Mesothelial cell of epicardium (in vitro differentiated cells): ENCODE measurements at regions not wholly inside any gene's neighbourhood (a gene's known extent, or its start where the extent isn't known, plus 50 kb on each side); places are given as distances from the start of the nearest gene placed in this dataset.

Experiments
- DNase-seq, 2 experiments: peaks; one replicate each; pipeline ENCODE4 v3.0.0; 2021; ENCODE audit warnings: low spot score in 2 of 2; ENCODE audit not compliant: unreplicated experiment in 2 of 2
- H3K27ac Mint-ChIP-seq: 2 replicates; pipeline ENCODE4 v1.8.0; 2021; ENCODE audit warnings: mixed read lengths
- H3K27me3 Mint-ChIP-seq: 2 replicates; pipeline ENCODE4 v1.8.0; 2021; ENCODE audit warnings: low read depth, mixed read lengths
- H3K36me3 Mint-ChIP-seq: 2 replicates; pipeline ENCODE4 v1.8.0; 2021; ENCODE audit warnings: mixed read lengths
- H3K4me1 Mint-ChIP-seq: 2 replicates; pipeline ENCODE4 v1.8.0; 2021; ENCODE audit warnings: mixed read lengths
- H3K4me3 Mint-ChIP-seq: 2 replicates; pipeline ENCODE4 v1.8.0; 2021; ENCODE audit warnings: mild to moderate bottlenecking, moderate library complexity, mixed read lengths
- H3K9me3 Mint-ChIP-seq: 2 replicates; pipeline ENCODE4 v1.8.0; 2021; ENCODE audit warnings: mixed read lengths
- TF ChIP-seq, protein P1 (sequence below): fragments of 200-600 bp; sonication (generic); IDR thresholded peaks from one replicate; pipeline ENCODE4 v1.5.0; 2021; ENCODE audit warnings: antibody characterized with exemption; ENCODE audit not compliant: unreplicated experiment

DNA sequence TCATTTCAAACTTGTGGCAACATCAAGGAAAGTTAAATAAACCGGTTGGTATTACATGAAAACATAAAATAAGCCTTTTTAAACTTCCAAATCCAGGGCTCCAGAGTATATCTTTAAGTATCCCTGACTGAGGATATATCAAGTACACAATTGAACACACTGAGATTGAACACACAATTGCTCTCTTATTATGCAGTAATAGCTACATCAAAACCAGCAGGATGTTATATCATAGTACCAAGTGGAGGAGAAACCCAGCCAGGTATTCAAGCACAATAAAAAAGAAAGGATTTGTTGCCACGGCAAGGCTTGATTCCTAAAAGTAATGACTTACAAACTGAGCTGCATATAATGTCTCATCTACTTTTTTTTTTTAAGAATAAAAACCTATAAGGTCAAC is 605.8 kb downstream of the SPOCK3 start:
- no peak for DNase-seq
- TF ChIP-seq, protein P1, sequence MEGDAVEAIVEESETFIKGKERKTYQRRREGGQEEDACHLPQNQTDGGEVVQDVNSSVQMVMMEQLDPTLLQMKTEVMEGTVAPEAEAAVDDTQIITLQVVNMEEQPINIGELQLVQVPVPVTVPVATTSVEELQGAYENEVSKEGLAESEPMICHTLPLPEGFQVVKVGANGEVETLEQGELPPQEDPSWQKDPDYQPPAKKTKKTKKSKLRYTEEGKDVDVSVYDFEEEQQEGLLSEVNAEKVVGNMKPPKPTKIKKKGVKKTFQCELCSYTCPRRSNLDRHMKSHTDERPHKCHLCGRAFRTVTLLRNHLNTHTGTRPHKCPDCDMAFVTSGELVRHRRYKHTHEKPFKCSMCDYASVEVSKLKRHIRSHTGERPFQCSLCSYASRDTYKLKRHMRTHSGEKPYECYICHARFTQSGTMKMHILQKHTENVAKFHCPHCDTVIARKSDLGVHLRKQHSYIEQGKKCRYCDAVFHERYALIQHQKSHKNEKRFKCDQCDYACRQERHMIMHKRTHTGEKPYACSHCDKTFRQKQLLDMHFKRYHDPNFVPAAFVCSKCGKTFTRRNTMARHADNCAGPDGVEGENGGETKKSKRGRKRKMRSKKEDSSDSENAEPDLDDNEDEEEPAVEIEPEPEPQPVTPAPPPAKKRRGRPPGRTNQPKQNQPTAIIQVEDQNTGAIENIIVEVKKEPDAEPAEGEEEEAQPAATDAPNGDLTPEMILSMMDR = no peak
- Mint-ChIP-seq H3K27me3 (no peaks in the 10 kb centered on the region), H3K36me3 (no peaks in the 10 kb centered on the region), H3K4me3 (no peak overlapping the region), H3K9me3 (no peaks in the 10 kb centered on the region), H3K27ac (no peak overlapping the region), H3K4me1 (no peaks in the 10 kb centered on the region)

DNA sequence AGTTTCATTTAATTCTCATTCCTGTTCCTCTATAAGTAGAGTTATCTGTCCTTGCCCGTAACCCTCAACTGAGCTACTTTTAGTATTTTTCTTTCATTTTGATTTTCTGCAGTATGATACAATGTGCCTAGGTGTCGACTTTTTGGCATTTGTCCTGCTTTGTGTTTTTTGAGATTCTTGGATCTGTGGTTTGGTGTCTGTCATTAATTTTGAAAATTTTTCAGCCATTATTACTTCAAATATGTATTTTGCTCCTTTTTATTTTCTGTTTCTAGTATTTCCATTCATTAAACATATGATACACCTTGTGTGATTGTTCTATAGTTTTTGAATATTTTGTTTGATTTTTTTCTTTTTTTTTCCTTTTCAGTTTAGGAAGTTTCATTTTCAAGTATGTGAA is 598.9 kb downstream of the SPOCK3 start:
- no peak overlapping the region for H3K27ac Mint-ChIP-seq
- peaks cover 41% of the 10 kb centered on the region for H3K9me3 Mint-ChIP-seq
- no peaks in the 10 kb centered on the region for H3K27me3 Mint-ChIP-seq
- no peak for DNase-seq
- no peak overlapping the region for H3K4me3 Mint-ChIP-seq
- TF ChIP-seq, protein P1 = no peak
- peaks cover 12% of the 10 kb centered on the region for H3K36me3 Mint-ChIP-seq
- H3K4me1 Mint-ChIP-seq = no peaks in the 10 kb centered on the region

DNA sequence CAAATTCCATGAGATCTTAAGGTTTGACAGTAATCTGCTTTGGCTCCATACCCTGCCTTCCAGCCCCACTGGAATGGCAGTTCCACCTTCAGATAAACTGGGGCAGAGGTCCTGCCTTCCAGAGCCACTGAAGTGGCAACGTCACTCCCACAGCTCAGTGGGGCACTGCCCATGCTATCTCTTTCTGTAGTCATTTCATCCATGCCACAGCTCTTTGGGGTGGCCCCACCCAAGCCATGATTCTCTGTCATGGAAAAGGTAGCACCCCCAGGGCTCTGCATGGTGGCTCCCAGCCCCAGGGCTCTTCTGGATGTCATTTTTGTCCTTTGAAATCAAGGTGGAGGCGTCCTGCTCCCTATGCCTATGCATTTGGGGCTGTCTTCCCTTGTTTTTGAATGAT is 596.5 kb downstream of the SPOCK3 start:
- TF ChIP-seq, protein P1 = no peak
- DNase-seq = no peak
- Mint-ChIP-seq H3K4me1 (no peaks in the 10 kb centered on the region), H3K27me3 (no peaks in the 10 kb centered on the region), H3K27ac (no peak overlapping the region), H3K36me3 (peaks cover 12% of the 10 kb centered on the region), H3K9me3 (peaks cover 41% of the 10 kb centered on the region), H3K4me3 (no peak overlapping the region)

DNA sequence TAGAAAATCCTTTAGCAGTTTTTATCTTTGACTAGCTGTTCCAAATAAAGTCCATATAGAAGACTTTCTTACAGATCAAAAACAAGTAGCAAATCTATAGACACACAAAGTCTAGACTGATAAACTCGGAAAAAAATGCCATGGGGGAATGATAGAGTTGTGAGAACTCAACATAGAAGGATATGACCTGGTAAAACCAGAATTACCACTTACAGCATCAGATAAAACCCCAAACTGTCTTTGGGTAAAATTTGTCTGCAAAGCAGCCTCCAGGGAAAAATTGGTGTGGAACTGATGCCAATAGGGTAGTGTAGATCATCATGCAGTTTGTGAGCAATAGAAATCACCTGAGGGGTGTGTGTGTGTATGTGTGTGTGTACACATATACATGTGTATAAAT is 579.1 kb downstream of the SPOCK3 start:
- no peak for DNase-seq
- H3K4me1 Mint-ChIP-seq = peaks cover 34% of the 10 kb centered on the region
- H3K27ac Mint-ChIP-seq = peak overlapping the region; percentile 45
- H3K9me3 Mint-ChIP-seq = peaks cover 4% of the 10 kb centered on the region
- TF ChIP-seq, protein P1 = no peak
- no peaks in the 10 kb centered on the region for H3K27me3 Mint-ChIP-seq
- no peaks in the 10 kb centered on the region for H3K36me3 Mint-ChIP-seq
- no peak overlapping the region for H3K4me3 Mint-ChIP-seq

DNA sequence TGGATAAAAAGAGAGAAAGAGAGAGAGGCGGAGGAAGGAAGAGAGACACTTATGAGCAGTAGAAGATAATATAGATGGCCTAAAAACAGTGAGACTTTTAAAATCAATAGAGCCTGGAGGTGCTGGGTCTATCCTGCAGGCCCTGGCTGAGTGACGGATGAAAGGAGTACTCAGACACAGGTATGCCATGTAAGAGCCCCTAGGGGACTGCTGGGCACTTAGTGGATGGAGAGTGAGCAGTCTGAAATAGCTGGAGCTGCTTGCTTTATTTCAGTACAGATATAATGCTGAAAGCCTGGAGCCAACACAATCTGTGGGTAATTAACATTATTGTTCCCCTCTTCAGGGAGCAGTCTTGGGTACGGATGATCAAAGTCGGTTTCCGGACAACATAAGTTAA is 578.6 kb downstream of the SPOCK3 start:
- no peaks in the 10 kb centered on the region for H3K36me3 Mint-ChIP-seq
- no peak for DNase-seq
- no peaks in the 10 kb centered on the region for H3K27me3 Mint-ChIP-seq
- TF ChIP-seq, protein P1 = no peak
- H3K4me3 Mint-ChIP-seq = no peak overlapping the region
- H3K9me3 Mint-ChIP-seq = peaks cover 4% of the 10 kb centered on the region
- peak overlapping the region; percentile 59 for H3K27ac Mint-ChIP-seq
- peaks cover 37% of the 10 kb centered on the region for H3K4me1 Mint-ChIP-seq

DNA sequence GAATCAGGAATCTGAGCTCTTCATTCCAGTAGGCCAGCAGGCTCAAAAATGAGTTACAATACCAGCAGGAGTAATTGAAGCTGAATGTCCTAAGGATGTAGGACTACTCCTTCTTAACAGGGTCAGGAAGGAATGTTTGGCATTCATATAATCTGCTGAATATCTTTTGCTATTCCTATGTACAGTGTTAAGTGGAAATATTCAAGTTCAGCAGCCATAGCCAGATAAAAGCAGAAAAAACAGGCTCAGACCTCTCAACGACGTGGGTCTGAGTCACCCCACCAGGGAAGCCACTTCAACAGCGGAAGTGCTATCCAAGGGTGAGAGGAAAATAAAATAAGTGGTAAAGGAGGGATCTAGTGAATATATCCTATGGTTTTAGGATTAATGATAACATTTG is 577.0 kb downstream of the SPOCK3 start:
- Mint-ChIP-seq H3K9me3 (peaks cover 4% of the 10 kb centered on the region), H3K36me3 (no peaks in the 10 kb centered on the region), H3K27ac (peak overlapping the region; percentile 89), H3K4me1 (peaks cover 41% of the 10 kb centered on the region), H3K27me3 (no peaks in the 10 kb centered on the region), H3K4me3 (no peak overlapping the region)
- no peak for DNase-seq
- TF ChIP-seq, protein P1 = no peak
